ENCODE measurements at regions not wholly inside any gene's neighbourhood (a gene's known extent, or its start where the extent isn't known, plus 50 kb on each side); places are given as distances from the start of the nearest gene placed in this dataset.
"Not testable (repeated sequence)": the region's sequence is repeated elsewhere in the genome, so short reads cannot be mapped to it uniquely, and the experiment has no call there.

DNA sequence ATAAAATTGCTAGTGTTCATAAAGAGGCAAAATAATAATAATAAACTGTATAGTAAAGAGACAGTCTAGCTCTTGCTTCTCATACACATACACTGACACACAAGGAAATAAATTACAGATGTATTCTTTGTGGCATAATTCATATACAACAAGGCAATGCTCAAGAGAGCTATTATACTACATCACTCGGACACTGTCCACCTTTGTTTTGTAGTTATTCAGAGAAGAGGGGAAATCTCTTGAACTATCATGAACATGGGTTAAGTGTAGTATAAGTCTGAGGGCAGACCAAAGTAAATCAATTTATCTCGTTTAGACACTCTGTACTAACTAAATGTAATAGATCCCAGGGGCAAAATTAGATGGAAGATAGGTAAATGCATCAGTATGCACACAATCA, 72.7 kb upstream of the PHIP start:
- in situ Hi-C loops (cut with HindIII; ENCODE audit: low pct_unique_long_range_greater_than_20kb, low sequenced_read_pairs): no loop called here
- no peak for DNase-seq (ENCODE audit: low read depth, low spot score)

DNA sequence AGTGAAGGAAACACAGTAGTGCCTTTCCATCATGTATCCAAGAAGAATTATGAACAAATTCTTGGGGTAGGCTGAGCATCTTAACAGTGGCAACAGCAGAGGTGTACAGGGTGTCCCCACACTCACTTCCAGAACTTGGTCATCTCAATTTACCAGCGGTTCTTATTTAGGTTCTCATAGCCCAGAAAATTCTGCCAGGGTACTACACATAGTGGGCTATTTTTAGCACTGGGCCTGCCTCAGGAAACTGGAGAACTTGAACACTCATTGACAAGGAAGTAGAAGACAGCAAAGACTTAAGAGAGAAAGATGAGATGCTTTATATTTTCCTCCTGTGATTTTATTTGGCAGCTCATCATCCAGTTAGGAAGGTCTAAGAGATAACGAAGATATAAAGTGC, 71.8 kb upstream of the PHIP start:
- DNase-seq (ENCODE audit: low read depth, low spot score): no peak
- in situ Hi-C loops (cut with HindIII; ENCODE audit: low pct_unique_long_range_greater_than_20kb, low sequenced_read_pairs): no loop called here

DNA sequence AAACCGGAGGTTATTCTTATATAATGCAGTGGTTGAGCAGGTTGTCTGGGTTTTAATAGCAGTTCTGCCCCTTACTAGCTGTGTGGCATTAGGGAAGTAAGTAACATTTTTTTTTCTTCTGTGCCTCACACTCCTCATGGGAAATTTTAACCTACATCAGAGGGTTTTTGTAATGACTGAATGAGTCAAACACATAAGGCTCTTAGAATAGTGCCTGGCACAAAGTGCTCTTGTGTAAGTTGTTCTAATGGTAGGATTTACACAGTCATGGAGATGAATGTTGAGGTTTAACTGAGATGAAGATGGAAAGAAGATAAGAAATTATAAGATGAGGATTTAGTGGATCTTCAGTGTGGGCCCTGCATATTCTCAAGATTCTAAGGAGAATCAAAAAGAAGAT, 68.4 kb upstream of the PHIP start:
- in situ Hi-C loops (cut with HindIII; ENCODE audit: low pct_unique_long_range_greater_than_20kb, low sequenced_read_pairs): no loop called here
- DNase-seq (ENCODE audit: low read depth, low spot score): peak; percentile 34

DNA sequence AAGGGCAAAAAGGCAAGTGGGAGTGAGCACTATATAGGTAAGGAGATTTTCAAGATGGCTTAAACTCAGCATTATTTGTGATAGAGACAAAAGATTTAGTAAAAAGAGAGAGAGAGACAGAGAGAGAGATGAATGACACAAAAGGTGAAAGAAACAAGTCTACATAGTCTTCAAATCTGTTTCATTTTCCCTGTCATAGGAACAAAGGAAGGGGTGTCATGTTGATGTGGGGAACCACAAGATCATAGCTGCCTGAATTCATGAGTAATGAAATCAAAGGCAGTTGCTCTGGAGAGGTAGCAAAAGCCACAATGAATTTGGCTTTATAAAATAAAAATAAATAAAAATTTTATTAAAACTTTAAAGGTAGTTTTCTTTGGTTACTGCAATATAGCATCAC, 67.2 kb upstream of the PHIP start:
- no peak for DNase-seq (ENCODE audit: low read depth, low spot score)
- in situ Hi-C loops (cut with HindIII; ENCODE audit: low pct_unique_long_range_greater_than_20kb, low sequenced_read_pairs): no loop called here

DNA sequence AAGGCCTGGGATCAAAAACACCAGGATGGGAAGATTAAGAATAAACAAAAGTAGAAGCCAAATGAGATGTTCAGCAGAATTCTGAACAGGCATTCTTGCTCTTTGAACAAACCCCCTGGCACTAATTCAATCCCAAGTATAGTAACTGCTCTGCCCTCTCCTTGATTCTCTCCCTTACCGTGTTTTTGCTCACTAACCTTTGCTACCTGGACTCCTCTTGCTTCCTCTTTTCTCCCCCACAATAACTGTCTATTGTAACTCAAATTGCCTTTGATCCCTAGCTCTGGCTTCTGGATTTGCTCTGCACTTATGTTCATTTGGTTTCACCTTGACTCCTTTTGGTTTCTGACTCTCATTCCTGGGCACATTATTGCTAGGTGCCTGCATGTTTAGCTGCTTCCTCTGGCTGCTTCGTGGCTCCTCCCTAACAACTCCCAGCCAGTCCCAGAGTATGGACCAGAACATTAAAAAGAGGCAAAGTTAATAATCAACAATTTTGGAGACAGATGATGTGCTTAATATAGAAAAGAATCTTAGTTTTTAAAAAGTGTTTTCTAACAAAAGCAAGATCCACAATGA, 65.4 kb upstream of the PHIP start:
- in situ Hi-C loops (cut with HindIII; ENCODE audit: low pct_unique_long_range_greater_than_20kb, low sequenced_read_pairs): no loop called here
- no peak for DNase-seq (ENCODE audit: low read depth, low spot score)

DNA sequence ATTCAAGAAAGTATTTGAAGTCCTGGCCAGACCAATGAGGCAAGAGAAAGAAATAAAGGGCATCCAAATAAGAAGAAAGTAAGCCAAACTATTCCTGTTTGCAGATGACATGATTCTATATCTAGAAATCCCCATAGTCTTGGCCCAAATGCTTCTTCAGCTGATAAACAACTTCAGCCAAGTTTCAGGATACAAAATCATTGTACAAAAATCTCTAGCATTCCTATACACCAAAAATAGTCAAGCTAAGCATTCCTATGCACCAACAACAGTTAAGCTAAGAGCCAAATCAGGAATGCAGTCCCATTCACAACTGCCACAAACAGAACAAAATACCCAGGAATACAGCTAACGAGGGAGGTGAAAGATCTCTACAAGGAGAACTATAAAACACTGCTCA, 60.1 kb upstream of the PHIP start:
- no peak for DNase-seq (ENCODE audit: low read depth, low spot score)
- in situ Hi-C loops (cut with HindIII; ENCODE audit: low pct_unique_long_range_greater_than_20kb, low sequenced_read_pairs): no loop called here

DNA sequence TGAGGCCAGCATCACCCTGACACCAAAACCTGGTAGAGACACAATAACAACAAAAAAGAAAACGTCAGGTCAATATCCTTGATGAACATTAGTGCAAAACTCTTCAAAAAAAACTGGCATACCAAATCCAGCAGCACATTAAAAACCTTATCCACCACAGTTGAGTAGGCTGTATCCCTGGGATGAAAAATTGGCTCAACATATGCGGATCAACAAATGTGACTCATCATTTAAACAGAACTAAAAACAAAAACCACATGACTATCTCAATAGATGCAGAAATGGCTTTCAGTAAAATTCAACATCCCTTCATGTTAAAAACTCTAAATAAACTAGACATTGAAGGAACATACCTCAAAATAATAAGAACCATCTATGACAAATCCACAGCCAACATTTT, 59.6 kb upstream of the PHIP start:
- in situ Hi-C loops (cut with HindIII; ENCODE audit: low pct_unique_long_range_greater_than_20kb, low sequenced_read_pairs): no loop called here
- DNase-seq (ENCODE audit: low read depth, low spot score): no peak

DNA sequence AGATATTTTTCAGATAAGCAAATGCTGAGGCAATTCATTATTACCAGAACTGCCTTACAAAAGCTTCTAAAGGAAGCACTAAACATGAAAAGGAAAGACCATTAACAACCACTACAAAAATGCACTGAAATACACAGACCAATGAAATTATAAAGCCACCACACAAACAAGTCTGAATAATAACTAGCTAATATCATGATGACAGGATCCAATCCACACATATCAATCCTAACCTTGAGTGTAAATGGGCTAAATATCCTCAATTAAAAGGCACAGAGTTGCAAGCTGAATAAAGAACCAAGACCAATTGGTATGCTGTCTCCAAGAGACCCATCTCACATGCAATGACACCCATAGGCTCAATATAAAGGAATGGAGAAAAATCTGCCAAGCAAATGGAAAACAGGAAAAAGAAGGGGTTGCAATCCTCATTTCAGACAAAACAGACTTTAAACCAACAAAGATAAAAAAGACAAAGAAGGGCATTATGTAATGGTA, 58.0 kb upstream of the PHIP start:
- in situ Hi-C loops (cut with HindIII; ENCODE audit: low pct_unique_long_range_greater_than_20kb, low sequenced_read_pairs): no loop called here
- no peak for DNase-seq (ENCODE audit: low read depth, low spot score)

DNA sequence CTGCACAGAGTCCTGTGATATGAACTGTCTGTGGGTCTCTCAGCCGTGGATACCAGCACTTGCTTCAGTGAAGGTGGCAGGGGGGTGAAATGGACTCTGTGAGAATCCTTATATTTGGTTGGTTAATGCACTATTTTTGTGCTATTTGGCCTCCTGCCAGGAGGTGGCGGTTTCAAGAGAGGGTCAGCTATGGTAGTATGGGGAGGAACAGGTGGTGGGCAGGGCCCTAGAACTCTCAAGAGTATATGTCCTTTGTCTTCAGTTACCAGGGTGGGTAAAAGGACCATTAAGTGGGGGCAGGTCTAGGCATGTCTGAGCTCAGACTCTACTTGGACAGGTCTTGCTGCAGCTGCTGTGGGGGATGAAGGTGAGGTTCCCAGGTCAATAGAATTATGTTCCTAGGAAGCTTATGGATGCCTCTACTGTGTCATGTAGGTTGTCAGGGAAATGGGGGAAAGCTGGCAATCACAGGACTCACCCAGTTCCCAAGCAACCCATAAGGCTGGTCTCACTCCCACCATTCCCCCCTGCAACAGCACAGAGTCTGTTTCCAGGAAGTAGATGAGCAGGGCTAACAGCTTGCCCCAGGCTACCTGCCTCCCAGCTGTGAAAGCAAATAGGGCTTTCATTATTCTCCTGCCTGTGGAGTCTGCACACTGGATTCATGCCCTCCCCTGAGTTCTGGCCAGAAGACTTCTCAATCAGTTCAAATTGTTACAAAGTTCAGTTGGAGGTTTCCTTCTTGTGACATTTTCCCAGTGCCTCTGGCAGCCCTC, 56.8 kb upstream of the PHIP start:
- in situ Hi-C loops (cut with HindIII; ENCODE audit: low pct_unique_long_range_greater_than_20kb, low sequenced_read_pairs): no loop called here

DNA sequence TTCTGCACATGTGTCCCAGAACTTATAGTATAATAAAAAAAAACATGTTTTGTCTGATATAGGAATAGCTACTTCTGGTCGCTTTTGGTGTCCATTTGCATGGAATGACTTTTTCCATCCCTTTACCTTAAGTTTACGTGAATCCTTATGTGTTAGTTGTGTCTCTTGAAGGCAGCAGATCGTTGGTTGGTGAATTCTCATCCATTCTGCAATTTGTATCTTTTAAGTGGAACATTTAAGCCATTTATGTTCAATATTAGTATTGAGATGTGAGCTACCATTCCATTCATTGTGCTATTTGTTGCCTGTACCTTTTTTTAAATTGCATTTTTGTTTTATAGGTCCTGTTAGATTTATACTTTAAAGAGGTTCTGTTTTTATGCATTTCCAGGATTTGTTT, 55.1 kb upstream of the PHIP start:
- no peak for DNase-seq (ENCODE audit: low read depth, low spot score)
- in situ Hi-C loops (cut with HindIII; ENCODE audit: low pct_unique_long_range_greater_than_20kb, low sequenced_read_pairs): no loop called here

More for the DNA sequence above, 56.8 kb upstream of the PHIP start:
- no peak for DNase-seq (ENCODE audit: low read depth, low spot score)

DNA sequence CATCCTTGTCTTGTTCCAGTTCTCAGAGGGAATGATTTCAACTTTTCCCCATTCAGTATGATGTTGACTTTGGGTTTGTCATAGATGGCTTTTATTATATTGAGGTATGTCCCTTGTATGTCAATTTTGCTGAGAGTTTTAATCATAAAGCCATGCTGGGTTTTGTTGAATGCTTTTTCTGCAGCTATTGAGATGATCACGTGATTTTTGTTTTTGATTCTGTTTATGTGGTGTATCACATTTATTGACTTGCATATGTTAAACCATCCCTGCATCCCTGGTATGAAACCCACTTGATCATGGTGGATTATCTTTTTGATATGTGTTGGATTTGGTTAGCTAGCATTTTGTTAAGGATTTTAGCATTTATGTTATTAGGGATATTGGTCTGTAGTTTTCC, 53.2 kb upstream of the PHIP start:
- in situ Hi-C loops (cut with HindIII; ENCODE audit: low pct_unique_long_range_greater_than_20kb, low sequenced_read_pairs); DNase-seq (ENCODE audit: low read depth, low spot score): not testable (repeated sequence)
